KMS-11 (cell line): ENCODE measurements at regions not wholly inside any gene's neighbourhood (a gene's known extent, or its start where the extent isn't known, plus 50 kb on each side); places are given as distances from the start of the nearest gene placed in this dataset.

Experiments used
- H2AFZ ChIP-seq: fragments of 200-600 bp; sonication (generic); 2 replicates; pipeline ENCODE4 v1.6.1; 2016; ENCODE audit warnings: antibody characterized with exemption, mixed run types, low read depth
- H3K27ac ChIP-seq: fragments of 200-600 bp; sonication (generic); 2 replicates; pipeline ENCODE4 v1.6.1; 2016; ENCODE audit warnings: mild to moderate bottlenecking, mixed run types
- H3K27me3 ChIP-seq: fragments of 200-600 bp; sonication (generic); 2 replicates; pipeline ENCODE4 v1.6.1; 2017; ENCODE audit warnings: mild to moderate bottlenecking, low read depth, mixed run types, moderate library complexity; ENCODE audit not compliant: insufficient read depth
- H3K36me3 ChIP-seq: fragments of 200-600 bp; sonication (generic); 2 replicates; pipeline ENCODE4 v1.6.1; 2017; ENCODE audit warnings: mild to moderate bottlenecking, mixed run types; ENCODE audit not compliant: insufficient read depth
- H3K4me1 ChIP-seq: fragments of 200-600 bp; sonication (generic); 2 replicates; pipeline ENCODE4 v1.6.1; 2016; ENCODE audit warnings: mild to moderate bottlenecking, low read depth, mixed run types; ENCODE audit not compliant: poor library complexity, severe bottlenecking
- H3K4me2 ChIP-seq: fragments of 200-600 bp; sonication (generic); 2 replicates; pipeline ENCODE4 v1.7.0; 2016; ENCODE audit warnings: mild to moderate bottlenecking, mixed run types
- H3K4me3 ChIP-seq: fragments of 200-600 bp; sonication (generic); IDR thresholded peaks from 2 replicates; pipeline ENCODE4 v1.6.1; 2017; ENCODE audit warnings: low read depth, low read length, mixed read lengths; ENCODE audit not compliant: insufficient read depth
- H3K79me2 ChIP-seq: fragments of 200-600 bp; sonication (generic); 2 replicates; pipeline ENCODE4 v1.6.1; 2016; ENCODE audit warnings: low read depth, mixed run types; ENCODE audit not compliant: insufficient read depth
- H3K9ac ChIP-seq: fragments of 200-600 bp; sonication (generic); 2 replicates; pipeline ENCODE4 v1.6.1; 2016; ENCODE audit warnings: mild to moderate bottlenecking, mixed run types
- H4K20me1 ChIP-seq: fragments of 200-600 bp; sonication (generic); 2 replicates; pipeline ENCODE4 v1.6.1; 2016; ENCODE audit warnings: mild to moderate bottlenecking, mixed run types; ENCODE audit not compliant: insufficient read depth
- CTCF ChIP-seq: fragments of 200-600 bp; sonication (generic); conservative IDR thresholded peaks from 2 replicates; pipeline ENCODE4 v1.6.1; 2017; ENCODE audit warnings: low read depth, mild to moderate bottlenecking, antibody characterized with exemption, low read length, moderate library complexity, mixed read lengths

GRCh38 chr12:75585330-75585729 lies 73.9 kb upstream of the KRR1 start:
- Histone ChIP-seq H4K20me1 (no peaks in the 10 kb centered on the region), H3K36me3 (no peaks in the 10 kb centered on the region), H3K9ac (no peak overlapping the region), H3K27me3 (no peaks in the 10 kb centered on the region), H3K27ac (no peak overlapping the region), H3K4me2 (no peak overlapping the region), H3K4me3 (no peak overlapping the region), H3K4me1 (no peaks in the 10 kb centered on the region), H3K79me2 (no peaks in the 10 kb centered on the region), H2AFZ (no peak overlapping the region)
- no peak for TF ChIP-seq CTCF

- H3K9ac ChIP-seq = no peak overlapping the region
- H3K79me2 ChIP-seq = no peaks in the 10 kb centered on the region
- no peak overlapping the region for H3K4me2 ChIP-seq
- H2AFZ ChIP-seq = no peak overlapping the region
- no peak overlapping the region for H3K4me3 ChIP-seq
- TF ChIP-seq CTCF = no peak
- no peaks in the 10 kb centered on the region for H3K4me1 ChIP-seq
- no peak overlapping the region for H3K27ac ChIP-seq
- H3K27me3 ChIP-seq = no peaks in the 10 kb centered on the region
- no peaks in the 10 kb centered on the region for H3K36me3 ChIP-seq
- no peaks in the 10 kb centered on the region for H4K20me1 ChIP-seq
Observed at GRCh38 chr12:75583355-75583754, 71.9 kb upstream of the KRR1 start.

- Histone ChIP-seq H3K4me2 (no peak overlapping the region), H3K27ac (no peak overlapping the region), H3K79me2 (no peaks in the 10 kb centered on the region), H3K4me3 (no peak overlapping the region), H3K4me1 (no peaks in the 10 kb centered on the region), H3K27me3 (no peaks in the 10 kb centered on the region), H4K20me1 (no peaks in the 10 kb centered on the region), H2AFZ (no peak overlapping the region), H3K9ac (no peak overlapping the region), H3K36me3 (no peaks in the 10 kb centered on the region)
- TF ChIP-seq CTCF = no peak
Observed at GRCh38 chr12:75581515-75581914, 70.1 kb upstream of the KRR1 start.

GRCh38 chr12:75579552-75579951 lies 68.1 kb upstream of the KRR1 start:
- Histone ChIP-seq H3K36me3 (no peaks in the 10 kb centered on the region), H3K4me1 (no peaks in the 10 kb centered on the region), H4K20me1 (no peaks in the 10 kb centered on the region), H3K9ac (no peak overlapping the region), H3K4me3 (no peak overlapping the region), H3K27ac (no peak overlapping the region), H3K79me2 (no peaks in the 10 kb centered on the region), H2AFZ (no peak overlapping the region), H3K27me3 (no peaks in the 10 kb centered on the region), H3K4me2 (no peak overlapping the region)
- TF ChIP-seq CTCF = no peak

GRCh38 chr12:75578546-75578945 lies 67.1 kb upstream of the KRR1 start:
- Histone ChIP-seq H3K4me2 (no peak overlapping the region), H3K79me2 (no peaks in the 10 kb centered on the region), H3K9ac (no peak overlapping the region), H3K4me1 (no peaks in the 10 kb centered on the region), H4K20me1 (no peaks in the 10 kb centered on the region), H2AFZ (no peak overlapping the region), H3K27me3 (no peaks in the 10 kb centered on the region), H3K36me3 (no peaks in the 10 kb centered on the region), H3K27ac (no peak overlapping the region), H3K4me3 (no peak overlapping the region)
- no peak for TF ChIP-seq CTCF
